Keratinocyte (primary cell): ENCODE measurements at regions not wholly inside any gene's neighbourhood (a gene's known extent, or its start where the extent isn't known, plus 50 kb on each side); places are given as distances from the start of the nearest gene placed in this dataset.

Experiments used
- DNase-seq: peaks from one replicate; pipeline ENCODE4 v3.0.0-alpha.2; 2011; ENCODE audit warnings: low read depth, missing footprints, low spot score
- FAIRE-seq: peaks from 2 replicates; lab custom pipeline; 2011; peaks lifted over from hg19 to GRCh38; lab: Jason Lieb, UNC
- H2AFZ ChIP-seq: 2 replicates; pipeline ENCODE4 v1.6.0; 2012; ENCODE audit warnings: low read length, control low read depth, inconsistent platforms; ENCODE audit not compliant: control insufficient read depth
- H3K27ac ChIP-seq: 2 replicates; pipeline ENCODE4 v1.5.1; 2011; ENCODE audit warnings: low read length; ENCODE audit not compliant: control insufficient read depth, insufficient read depth
- H3K27me3 ChIP-seq: 3 replicates; pipeline ENCODE4 v1.6.0; 2011; ENCODE audit warnings: low read length; ENCODE audit not compliant: control insufficient read depth, insufficient read depth; ENCODE audit errors: extremely low read depth
- H3K36me3 ChIP-seq, 2 experiments: 2 replicates in 1 of 2; 3 replicates in 1 of 2; pipeline ENCODE4 v1.5.1; 2011; ENCODE audit warnings: low read length in 2 of 2, mild to moderate bottlenecking in 1 of 2; ENCODE audit not compliant: control insufficient read depth in 2 of 2, insufficient read depth in 2 of 2; ENCODE audit errors: extremely low read depth in 1 of 2
- H3K4me1 ChIP-seq: 3 replicates; pipeline ENCODE4 v1.5.1; 2011; ENCODE audit warnings: low read length; ENCODE audit not compliant: control insufficient read depth, insufficient read depth; ENCODE audit errors: extremely low read depth
- H3K4me2 ChIP-seq: 3 replicates; pipeline ENCODE4 v1.6.0; 2011; ENCODE audit warnings: low read depth, low read length; ENCODE audit not compliant: control insufficient read depth, insufficient read depth; ENCODE audit errors: extremely low read depth
- H3K4me3 ChIP-seq, 3 experiments: fragments of 200-600 bp in 1 of 3; sonication (generic) in 1 of 3; 2 replicates in 2 of 3; 3 replicates in 1 of 3; pipeline ENCODE4 v1.5.1; 2011 to 2016; ENCODE audit warnings: low read length in 3 of 3, mild to moderate bottlenecking in 3 of 3, control low read depth in 2 of 3, inconsistent platforms in 1 of 3, low read depth in 1 of 3, mixed read lengths in 1 of 3, mixed run types in 1 of 3, moderate library complexity in 1 of 3; ENCODE audit not compliant: control insufficient read depth in 2 of 3, insufficient read depth in 2 of 3; ENCODE audit errors: extremely low read depth in 1 of 3
- H3K79me2 ChIP-seq: 2 replicates; pipeline ENCODE4 v1.6.0; 2012; ENCODE audit warnings: low read length; ENCODE audit not compliant: control insufficient read depth, insufficient read depth
- H3K9ac ChIP-seq: 3 replicates; pipeline ENCODE4 v1.6.0; 2011; ENCODE audit warnings: low read length; ENCODE audit not compliant: control insufficient read depth, insufficient read depth; ENCODE audit errors: extremely low read depth
- H3K9me1 ChIP-seq: 3 replicates; pipeline ENCODE4 v1.6.0; 2011; ENCODE audit warnings: low read length; ENCODE audit not compliant: control insufficient read depth, insufficient read depth; ENCODE audit errors: extremely low read depth
- H3K9me3 ChIP-seq: 2 replicates; pipeline ENCODE4 v1.5.1; 2012; ENCODE audit warnings: low read depth, low read length; ENCODE audit not compliant: control insufficient read depth
- H4K20me1 ChIP-seq: 3 replicates; pipeline ENCODE4 v1.6.0; 2011; ENCODE audit warnings: low read length; ENCODE audit not compliant: control insufficient read depth, insufficient read depth; ENCODE audit errors: extremely low read depth
- CTCF ChIP-seq, 3 experiments: IDR thresholded peaks in 1 of 3; conservative IDR thresholded peaks in 1 of 3; optimal IDR thresholded peaks in 1 of 3; 2 replicates in 2 of 3; 3 replicates in 1 of 3; pipeline versions ENCODE3 to v1.5.1; 2011; ENCODE audit warnings: low read length in 3 of 3, mild to moderate bottlenecking in 3 of 3, moderate library complexity in 2 of 3, control low read depth in 1 of 3, inconsistent platforms in 1 of 3; ENCODE audit not compliant: insufficient read depth in 2 of 3; ENCODE audit errors: extremely low read depth in 1 of 3
- EZH2 ChIP-seq: IDR thresholded peaks from one replicate; pipeline ENCODE4 v1.6.1; 2012; ENCODE audit warnings: inconsistent platforms, mild to moderate bottlenecking, low read length, moderate library complexity
- dilution Hi-C: fragments of 300-500 bp; cut with MboI; formaldehyde crosslinking; loops from one replicate; pipeline ENCODE4 v1.7.0; 2020; ENCODE audit warnings: low sequenced_read_pairs; ENCODE audit not compliant: extremely low pct_ligation_motif_present

- no peak overlapping the region for H2AFZ ChIP-seq
- dilution Hi-C loops, result no loop called here
- FAIRE-seq, result no peak
These were observed 190.6 kb downstream of the VRK1 start for GRCh38 chr14:96987771-96988170.

GRCh38 chr14:96989306-96989705 is 192.1 kb downstream of the VRK1 start:
- H3K27ac ChIP-seq, result no peak overlapping the region
- no peaks in the 10 kb centered on the region for H3K9me3 ChIP-seq
- H2AFZ ChIP-seq, result no peak overlapping the region
- dilution Hi-C loops, result no loop called here
- no peaks in the 10 kb centered on the region for H3K4me1 ChIP-seq
- H3K79me2 ChIP-seq, result no peaks in the 10 kb centered on the region
- DNase-seq (no peak), FAIRE-seq (no peak)
- H3K4me3 ChIP-seq, result no peak overlapping the region
- no peaks in the 10 kb centered on the region for H4K20me1 ChIP-seq
- no peaks in the 10 kb centered on the region for H3K9me1 ChIP-seq
- H3K27me3 ChIP-seq, result no peaks in the 10 kb centered on the region
- H3K4me2 ChIP-seq, result no peak overlapping the region
- H3K36me3 ChIP-seq, result no peaks in the 10 kb centered on the region
- TF ChIP-seq CTCF (optimal IDR thresholded peaks at IDR 0.05 in 1 of 3, IDR thresholded peaks at IDR 0.05 in 1 of 3, conservative IDR thresholded peaks at IDR 0.05 in 1 of 3; ENCODE audit: extremely low read depth in 1 of 3, insufficient read depth in 2 of 3, low read length in 3 of 3), result no peak
- TF ChIP-seq EZH2, result no peak
- H3K9ac ChIP-seq, result no peak overlapping the region

More at GRCh38 chr14:96987771-96988170, 190.6 kb downstream of the VRK1 start:
- Histone ChIP-seq H3K27me3 (no peaks in the 10 kb centered on the region), H3K4me2 (no peak overlapping the region), H3K9me3 (no peaks in the 10 kb centered on the region), H3K9me1 (no peaks in the 10 kb centered on the region), H3K4me3 (no peak overlapping the region), H4K20me1 (no peaks in the 10 kb centered on the region), H3K79me2 (no peaks in the 10 kb centered on the region), H3K9ac (no peak overlapping the region), H3K36me3 (no peaks in the 10 kb centered on the region), H3K27ac (no peak overlapping the region), H3K4me1 (no peaks in the 10 kb centered on the region)
- TF ChIP-seq EZH2 (no peak), CTCF (optimal IDR thresholded peaks at IDR 0.05 in 1 of 3, IDR thresholded peaks at IDR 0.05 in 1 of 3, conservative IDR thresholded peaks at IDR 0.05 in 1 of 3; ENCODE audit: extremely low read depth in 1 of 3, insufficient read depth in 2 of 3, low read length in 3 of 3) (no peak)
- no peak for DNase-seq
